Parathyroid adenoma (tissue), 2 donors: ENCODE measurements at regions not wholly inside any gene's neighbourhood (a gene's known extent, or its start where the extent isn't known, plus 50 kb on each side); places are given as distances from the start of the nearest gene placed in this dataset.

Source experiments
- H2AFZ ChIP-seq: fragments of 300-600 bp; sonication (generic); one replicate; pipeline ENCODE4 v1.7.0; 2017; ENCODE audit warnings: antibody characterized with exemption, mild to moderate bottlenecking
- H3K27ac ChIP-seq: fragments of 300-600 bp; sonication (generic); one replicate; pipeline ENCODE4 v1.7.0; 2017
- H3K27me3 ChIP-seq: fragments of 300-600 bp; sonication (generic); one replicate; pipeline ENCODE4 v1.7.0; 2017; ENCODE audit warnings: low read length; ENCODE audit not compliant: control insufficient read depth, insufficient read depth
- H3K36me3 ChIP-seq: fragments of 300-600 bp; sonication (generic); one replicate; pipeline ENCODE4 v1.7.0; 2017; ENCODE audit warnings: low read length; ENCODE audit not compliant: control insufficient read depth, insufficient read depth
- H3K4me1 ChIP-seq: fragments of 300-600 bp; sonication (generic); one replicate; pipeline ENCODE4 v1.7.0; 2017; ENCODE audit warnings: control low read depth
- H3K4me2 ChIP-seq: fragments of 300-600 bp; sonication (generic); one replicate; pipeline ENCODE4 v1.7.0; 2017; ENCODE audit warnings: low read length
- H3K4me3 ChIP-seq: fragments of 300-600 bp; sonication (generic); one replicate; pipeline ENCODE4 v1.7.0; 2017; ENCODE audit warnings: low read depth, low read length
- H3K79me2 ChIP-seq: fragments of 300-600 bp; sonication (generic); one replicate; pipeline ENCODE4 v1.7.0; 2017; ENCODE audit warnings: control low read depth
- H3K9ac ChIP-seq: fragments of 300-600 bp; sonication (generic); one replicate; pipeline ENCODE4 v1.7.0; 2017; ENCODE audit warnings: mild to moderate bottlenecking
- H3K9me3 ChIP-seq: fragments of 300-600 bp; sonication (generic); one replicate; pipeline ENCODE4 v1.7.0; 2017; ENCODE audit warnings: low read length; ENCODE audit not compliant: control insufficient read depth
- TF ChIP-seq, protein P1 (sequence below): fragments of 300-600 bp; sonication (generic); IDR thresholded peaks from one replicate; pipeline ENCODE4 v1.7.0; 2017; ENCODE audit warnings: antibody characterized with exemption, mild to moderate bottlenecking
- donor health status: primary hyperparathyroidism.

DNA sequence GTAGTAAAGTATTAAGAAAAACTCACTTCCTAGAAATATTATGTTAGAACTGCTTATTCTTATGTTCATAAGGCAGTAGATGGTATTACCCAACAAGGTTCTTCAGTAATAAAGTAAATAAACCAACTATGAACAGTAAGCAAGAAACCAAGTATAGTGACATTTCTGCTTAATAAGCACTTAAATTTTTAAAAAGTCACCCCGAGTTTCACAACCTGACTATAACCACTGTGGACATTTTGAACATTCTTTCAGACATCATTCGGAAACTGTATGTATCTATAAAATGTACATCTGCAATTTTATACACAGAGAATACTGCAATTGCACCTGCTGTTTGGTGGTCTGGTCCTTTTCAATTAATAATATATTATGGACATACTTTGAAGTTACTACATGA is 1073.6 kb downstream of the XPNPEP1 start:
- no peaks in the 10 kb centered on the region for H3K27me3 ChIP-seq
- no peaks in the 10 kb centered on the region for H3K36me3 ChIP-seq
- no peaks in the 10 kb centered on the region for H3K79me2 ChIP-seq
- no peak overlapping the region for H3K27ac ChIP-seq
- H3K4me3 ChIP-seq, result no peak overlapping the region
- TF ChIP-seq, protein P1, sequence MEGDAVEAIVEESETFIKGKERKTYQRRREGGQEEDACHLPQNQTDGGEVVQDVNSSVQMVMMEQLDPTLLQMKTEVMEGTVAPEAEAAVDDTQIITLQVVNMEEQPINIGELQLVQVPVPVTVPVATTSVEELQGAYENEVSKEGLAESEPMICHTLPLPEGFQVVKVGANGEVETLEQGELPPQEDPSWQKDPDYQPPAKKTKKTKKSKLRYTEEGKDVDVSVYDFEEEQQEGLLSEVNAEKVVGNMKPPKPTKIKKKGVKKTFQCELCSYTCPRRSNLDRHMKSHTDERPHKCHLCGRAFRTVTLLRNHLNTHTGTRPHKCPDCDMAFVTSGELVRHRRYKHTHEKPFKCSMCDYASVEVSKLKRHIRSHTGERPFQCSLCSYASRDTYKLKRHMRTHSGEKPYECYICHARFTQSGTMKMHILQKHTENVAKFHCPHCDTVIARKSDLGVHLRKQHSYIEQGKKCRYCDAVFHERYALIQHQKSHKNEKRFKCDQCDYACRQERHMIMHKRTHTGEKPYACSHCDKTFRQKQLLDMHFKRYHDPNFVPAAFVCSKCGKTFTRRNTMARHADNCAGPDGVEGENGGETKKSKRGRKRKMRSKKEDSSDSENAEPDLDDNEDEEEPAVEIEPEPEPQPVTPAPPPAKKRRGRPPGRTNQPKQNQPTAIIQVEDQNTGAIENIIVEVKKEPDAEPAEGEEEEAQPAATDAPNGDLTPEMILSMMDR, result no peak
- no peak overlapping the region for H3K4me2 ChIP-seq
- no peaks in the 10 kb centered on the region for H3K4me1 ChIP-seq
- no peak overlapping the region for H3K9ac ChIP-seq
- H3K9me3 ChIP-seq, result no peaks in the 10 kb centered on the region
- no peak overlapping the region for H2AFZ ChIP-seq

DNA sequence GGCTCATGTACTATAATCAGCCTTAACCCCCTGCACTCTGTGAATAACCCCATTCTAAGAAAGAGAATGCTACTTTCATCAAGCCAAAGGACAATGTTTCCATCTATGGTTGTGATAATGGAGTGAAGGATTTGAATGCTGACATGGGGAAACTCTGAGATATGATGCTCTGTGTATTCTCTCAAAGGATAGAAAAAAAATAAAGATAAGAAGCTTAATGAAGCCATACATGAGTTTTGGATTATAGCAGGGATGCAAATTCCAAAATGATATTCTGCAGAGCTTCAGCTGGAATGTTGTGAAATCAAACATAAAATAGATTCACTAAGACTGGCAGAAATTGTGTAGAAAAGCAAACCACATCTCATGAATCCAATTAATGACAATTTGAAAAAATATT is 1074.1 kb downstream of the XPNPEP1 start:
- no peak overlapping the region for H3K4me2 ChIP-seq
- TF ChIP-seq, protein P1, result no peak
- no peaks in the 10 kb centered on the region for H3K79me2 ChIP-seq
- H3K4me1 ChIP-seq, result no peaks in the 10 kb centered on the region
- no peak overlapping the region for H3K27ac ChIP-seq
- no peaks in the 10 kb centered on the region for H3K9me3 ChIP-seq
- no peak overlapping the region for H2AFZ ChIP-seq
- no peak overlapping the region for H3K9ac ChIP-seq
- H3K36me3 ChIP-seq, result no peaks in the 10 kb centered on the region
- H3K4me3 ChIP-seq, result no peak overlapping the region
- H3K27me3 ChIP-seq, result no peaks in the 10 kb centered on the region

DNA sequence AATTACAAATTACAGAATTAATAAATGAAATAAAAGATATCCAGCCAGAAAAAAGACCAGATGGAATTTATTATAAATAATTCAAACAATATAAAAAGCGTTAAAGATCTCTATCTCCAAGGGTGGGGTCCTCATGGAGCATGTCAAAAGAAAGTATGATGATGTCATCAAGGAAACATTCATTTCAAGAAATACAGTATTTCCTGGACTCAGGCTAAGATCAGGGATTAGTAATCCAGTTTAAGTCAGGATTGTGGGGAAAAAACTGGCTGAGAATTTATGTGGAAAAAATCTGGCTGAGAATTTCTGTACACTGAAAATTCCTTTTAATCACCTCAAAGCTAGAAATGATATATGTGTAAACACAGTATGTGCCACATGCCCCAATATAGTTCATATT is 1075.3 kb downstream of the XPNPEP1 start:
- no peak overlapping the region for H3K4me2 ChIP-seq
- TF ChIP-seq, protein P1, result no peak
- H3K4me1 ChIP-seq, result no peaks in the 10 kb centered on the region
- H3K4me3 ChIP-seq, result no peak overlapping the region
- no peaks in the 10 kb centered on the region for H3K79me2 ChIP-seq
- H3K9ac ChIP-seq, result no peak overlapping the region
- no peak overlapping the region for H3K27ac ChIP-seq
- H2AFZ ChIP-seq, result no peak overlapping the region
- H3K9me3 ChIP-seq, result no peaks in the 10 kb centered on the region
- H3K27me3 ChIP-seq, result no peaks in the 10 kb centered on the region
- no peaks in the 10 kb centered on the region for H3K36me3 ChIP-seq

DNA sequence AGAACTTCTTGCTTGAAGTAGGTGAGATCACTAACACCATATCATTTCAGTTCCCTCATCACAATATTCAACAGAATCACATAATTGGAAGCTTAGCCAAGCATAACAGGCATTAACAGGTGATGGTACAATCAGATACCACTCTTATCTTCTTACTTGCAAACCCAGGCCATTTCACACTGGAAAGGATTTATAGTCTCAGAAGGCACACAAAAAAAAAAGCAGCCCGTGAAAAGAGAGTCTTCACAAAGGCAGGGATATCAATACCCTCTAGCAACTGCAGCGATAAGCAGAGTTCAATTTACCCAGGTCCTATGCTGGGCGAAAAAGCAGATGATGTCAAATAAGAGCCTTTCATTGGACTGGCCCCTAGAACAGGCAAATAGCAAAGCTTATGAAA is 1082.4 kb downstream of the XPNPEP1 start:
- TF ChIP-seq, protein P1, result no peak
- no peaks in the 10 kb centered on the region for H3K4me1 ChIP-seq
- no peak overlapping the region for H2AFZ ChIP-seq
- H3K4me3 ChIP-seq, result no peak overlapping the region
- no peaks in the 10 kb centered on the region for H3K27me3 ChIP-seq
- no peak overlapping the region for H3K4me2 ChIP-seq
- H3K27ac ChIP-seq, result no peak overlapping the region
- H3K9ac ChIP-seq, result no peak overlapping the region
- no peaks in the 10 kb centered on the region for H3K79me2 ChIP-seq
- H3K36me3 ChIP-seq, result no peaks in the 10 kb centered on the region
- H3K9me3 ChIP-seq, result no peaks in the 10 kb centered on the region

DNA sequence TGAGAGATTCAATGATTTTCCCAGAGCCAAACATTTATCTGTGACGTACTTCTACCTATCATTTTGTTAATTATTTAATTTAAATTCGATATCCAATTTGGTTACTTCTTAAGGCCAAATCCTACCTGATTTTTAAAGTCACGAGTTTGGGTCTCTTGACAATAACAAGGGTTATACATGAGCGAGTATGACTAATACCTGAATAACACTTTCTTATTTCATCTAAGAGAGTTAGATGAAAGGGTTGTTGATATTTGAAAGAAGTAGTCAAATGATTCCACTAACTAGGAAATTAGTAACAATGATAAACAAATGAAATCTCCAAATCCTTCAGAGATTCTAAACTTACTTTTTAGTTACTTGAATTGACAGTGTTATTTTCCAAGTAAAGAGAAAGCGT is 1086.9 kb downstream of the XPNPEP1 start:
- Histone ChIP-seq H3K27ac (no peak overlapping the region), H3K4me2 (no peak overlapping the region), H3K36me3 (no peaks in the 10 kb centered on the region), H3K9me3 (no peaks in the 10 kb centered on the region), H3K4me1 (no peaks in the 10 kb centered on the region), H3K9ac (no peak overlapping the region), H3K27me3 (no peaks in the 10 kb centered on the region), H2AFZ (no peak overlapping the region), H3K79me2 (no peaks in the 10 kb centered on the region), H3K4me3 (no peak overlapping the region)
- TF ChIP-seq, protein P1, result no peak
